H1 (cell line): ENCODE measurements at regions not wholly inside any gene's neighbourhood (a gene's known extent, or its start where the extent isn't known, plus 50 kb on each side); places are given as distances from the start of the nearest gene placed in this dataset.

ENCODE experiments used
- CTCF ChIA-PET: fragments of 300-600 bp; sonication (Branson Sonifier 250); formaldehyde crosslinking; loops from one replicate; lab custom pipeline; 2021; ENCODE audit not compliant: partially characterized antibody; lab: Charles Lee
- POLR2A ChIA-PET: fragments of 300-600 bp; sonication (Branson Sonifier 250); formaldehyde crosslinking; loops from one replicate; lab custom pipeline; 2021; ENCODE audit warnings: inconsistent platforms; ENCODE audit not compliant: partially characterized antibody; lab: Charles Lee
- DNase-seq, 2 experiments: peaks; one replicate each; pipeline versions ENCODE4 v3.0.0 to v3.0.0-alpha.2; 2010 to 2022; ENCODE audit warnings: low spot score in 2 of 2, low read depth in 1 of 2, mixed read lengths in 1 of 2
- FAIRE-seq: peaks from 2 replicates; lab custom pipeline; 2011; peaks lifted over from hg19 to GRCh38; lab: Jason Lieb, UNC
- H2AFZ ChIP-seq: 2 replicates; pipeline ENCODE4 v1.8.1; 2012; ENCODE audit warnings: low read length, inconsistent platforms
- H2AK5ac ChIP-seq: 2 replicates; pipeline ENCODE4 v1.6.1; 2013; ENCODE audit warnings: low read depth, low read length
- H2BK120ac ChIP-seq: replicated peaks from 2 replicates; pipeline ENCODE3; 2013; ENCODE audit warnings: low read depth, low read length, inconsistent platforms
- H2BK12ac ChIP-seq: 2 replicates; pipeline ENCODE4 v1.6.1; 2013; ENCODE audit warnings: low read depth, low read length
- H2BK15ac ChIP-seq: 2 replicates; pipeline ENCODE4 v1.6.1; 2013; ENCODE audit warnings: low read length
- H2BK20ac ChIP-seq: 2 replicates; pipeline ENCODE4 v1.6.1; 2013; ENCODE audit warnings: low read length
- H2BK5ac ChIP-seq: 2 replicates; pipeline ENCODE4 v1.6.1; 2013; ENCODE audit warnings: low read depth, low read length
- H3K14ac ChIP-seq: 2 replicates; pipeline ENCODE4 v1.6.1; 2013; ENCODE audit warnings: inconsistent platforms; ENCODE audit not compliant: insufficient read length
- H3K18ac ChIP-seq: 2 replicates; pipeline ENCODE4 v1.6.1; 2013; ENCODE audit warnings: low read length; ENCODE audit errors: extremely low read depth
- H3K23ac ChIP-seq: 2 replicates; pipeline ENCODE4 v1.6.1; 2013; ENCODE audit warnings: inconsistent platforms; ENCODE audit not compliant: insufficient read length
- H3K23me2 ChIP-seq: 2 replicates; pipeline ENCODE4 v1.6.1; 2013; ENCODE audit warnings: low read depth, low read length
- H3K27ac ChIP-seq: 2 replicates; pipeline ENCODE4 v1.6.1; 2011; ENCODE audit warnings: low read depth, low read length, inconsistent platforms
- H3K27me3 ChIP-seq, 4 experiments: replicated peaks in 1 of 4; 1 replicate in 1 of 4; 2 replicates in 3 of 4; pipeline versions ENCODE4 v1.6.1 to v1.8.1; 2011 to 2013; ENCODE audit warnings: low read length in 3 of 4, mild to moderate bottlenecking in 3 of 4, inconsistent platforms in 2 of 4, mixed read lengths in 2 of 4, moderate library complexity in 1 of 4; ENCODE audit not compliant: control insufficient read depth in 3 of 4, insufficient read depth in 3 of 4; ENCODE audit errors: extremely low read depth in 1 of 4
- H3K36me3 ChIP-seq, 4 experiments: 2 replicates each; pipeline versions ENCODE4 v1.6.1 to v1.8.1; 2011 to 2013; ENCODE audit warnings: mild to moderate bottlenecking in 4 of 4, low read length in 3 of 4, moderate library complexity in 2 of 4, control low read depth in 1 of 4, inconsistent platforms in 1 of 4; ENCODE audit not compliant: insufficient read depth in 4 of 4, control insufficient read depth in 2 of 4
- H3K4ac ChIP-seq: replicated peaks from 2 replicates; pipeline ENCODE3; 2013; ENCODE audit warnings: low read length, low read depth, mixed read lengths, inconsistent platforms; ENCODE audit not compliant: insufficient read length
- H3K4me1 ChIP-seq, 4 experiments: replicated peaks in 1 of 4; 1 replicate in 1 of 4; 2 replicates in 3 of 4; pipeline versions ENCODE4 v1.6.1 to v1.8.1; 2011 to 2013; ENCODE audit warnings: low read length in 3 of 4, inconsistent platforms in 2 of 4, mixed read lengths in 1 of 4; ENCODE audit not compliant: insufficient read depth in 4 of 4, control insufficient read depth in 3 of 4
- H3K4me2 ChIP-seq, 2 experiments: 2 replicates each; pipeline versions ENCODE4 v1.6.1 to v1.8.1; 2011 to 2013; ENCODE audit warnings: low read depth in 2 of 2, low read length in 2 of 2, control low read depth in 1 of 2, inconsistent platforms in 1 of 2, mild to moderate bottlenecking in 1 of 2; ENCODE audit not compliant: insufficient read depth in 1 of 2
- H3K4me3 ChIP-seq, 4 experiments: fragments of 200-600, 300-600 bp in 1 of 4; sonication (generic), shearing (Covaris generic), sonication (Bioruptor Twin) in 1 of 4; 2 replicates each; pipeline versions ENCODE4 v1.5.1 to v1.8.1; 2011 to 2016; ENCODE audit warnings: low read length in 4 of 4, low read depth in 3 of 4, control low read depth in 2 of 4, inconsistent platforms in 2 of 4, mild to moderate bottlenecking in 2 of 4, mixed read lengths in 1 of 4, moderate library complexity in 1 of 4; ENCODE audit not compliant: insufficient read depth in 2 of 4; ENCODE audit errors: extremely low read depth in 1 of 4
- H3K56ac ChIP-seq: replicated peaks from 2 replicates; pipeline ENCODE3; 2013; ENCODE audit warnings: low read depth, mild to moderate bottlenecking, mixed read lengths, low read length, inconsistent platforms; ENCODE audit not compliant: insufficient read length
- H3K79me1 ChIP-seq: 2 replicates; pipeline ENCODE4 v1.6.1; 2013; ENCODE audit warnings: low read depth, low read length, control low read depth
- H3K79me2 ChIP-seq, 2 experiments: 2 replicates each; pipeline versions ENCODE4 v1.6.1 to v1.8.1; 2012 to 2013; ENCODE audit warnings: low read length in 2 of 2, mild to moderate bottlenecking in 2 of 2, inconsistent platforms in 1 of 2; ENCODE audit not compliant: insufficient read depth in 2 of 2, control insufficient read depth in 1 of 2
- H3K9ac ChIP-seq, 4 experiments: replicated peaks in 1 of 4; 1 replicate in 1 of 4; 2 replicates in 3 of 4; pipeline versions ENCODE4 v1.6.1 to v1.8.1; 2011 to 2013; ENCODE audit warnings: low read depth in 3 of 4, low read length in 3 of 4, control low read depth in 2 of 4, mild to moderate bottlenecking in 2 of 4, moderate library complexity in 2 of 4, inconsistent platforms in 1 of 4; ENCODE audit errors: extremely low read depth in 1 of 4
- H3K9me3 ChIP-seq, 2 experiments: 2 replicates each; pipeline versions ENCODE4 v1.6.1 to v1.8.1; 2012 to 2013; ENCODE audit warnings: mild to moderate bottlenecking in 2 of 2, moderate library complexity in 2 of 2, control low read depth in 1 of 2, inconsistent platforms in 1 of 2, low read depth in 1 of 2, low read length in 1 of 2, mixed read lengths in 1 of 2; ENCODE audit not compliant: insufficient read depth in 2 of 2
- H4K20me1 ChIP-seq, 2 experiments: replicated peaks in 1 of 2; 2 replicates each; pipeline versions ENCODE3 to v1.8.1; 2011 to 2013; ENCODE audit warnings: inconsistent platforms in 2 of 2, low read length in 2 of 2, mild to moderate bottlenecking in 1 of 2; ENCODE audit not compliant: insufficient read depth in 2 of 2, control insufficient read depth in 1 of 2
- H4K5ac ChIP-seq: 2 replicates; pipeline ENCODE4 v1.6.1; 2013; ENCODE audit warnings: low read length, low read depth, mixed read lengths, inconsistent platforms; ENCODE audit not compliant: insufficient read length
- H4K8ac ChIP-seq: 2 replicates; pipeline ENCODE4 v1.8.0; 2013; ENCODE audit warnings: mild to moderate bottlenecking, moderate library complexity, low read length, inconsistent platforms; ENCODE audit not compliant: insufficient read depth; ENCODE audit errors: extremely low read depth
- H4K91ac ChIP-seq: replicated peaks from 2 replicates; pipeline ENCODE3; 2013; ENCODE audit warnings: low read length, mixed read lengths, inconsistent platforms; ENCODE audit not compliant: insufficient read length
- ASH2L ChIP-seq: fragments of 200-600, 300-600 bp; sonication (generic); IDR thresholded peaks from one replicate; pipeline ENCODE4 v1.7.1; 2017; ENCODE audit warnings: low read length
- ATF2 ChIP-seq: IDR thresholded peaks from 2 replicates; pipeline ENCODE4 v1.6.1; 2012; ENCODE audit warnings: low read length, inconsistent platforms
- CHD2 ChIP-seq: IDR thresholded peaks from 2 replicates; pipeline ENCODE4 v1.6.1; 2012; ENCODE audit warnings: low read length, improper control_type of control experiment
- CTCF ChIP-seq, 3 experiments: IDR thresholded peaks; 1 replicate in 2 of 3; 2 replicates in 1 of 3; pipeline versions ENCODE4 v1.5.1 to v1.6.1; 2011; ENCODE audit warnings: low read length in 3 of 3, mild to moderate bottlenecking in 3 of 3, inconsistent platforms in 2 of 3, low read depth in 1 of 3, moderate library complexity in 1 of 3; ENCODE audit not compliant: insufficient read depth in 1 of 3; ENCODE audit errors: control extremely low read depth in 1 of 3
- GABPA ChIP-seq: IDR thresholded peaks from 2 replicates; pipeline ENCODE4 v1.6.1; 2011; ENCODE audit warnings: mild to moderate bottlenecking, low read length, moderate library complexity, borderline replicate concordance; ENCODE audit not compliant: insufficient read depth
- HDAC6 ChIP-seq: IDR thresholded peaks from one replicate; pipeline ENCODE4 v1.7.1; 2012; ENCODE audit warnings: low read depth, mild to moderate bottlenecking, inconsistent platforms, low read length, moderate library complexity
- JUND ChIP-seq: IDR thresholded peaks from 2 replicates; pipeline ENCODE4 v1.6.1; 2011; ENCODE audit warnings: mild to moderate bottlenecking, improper control_type of control experiment, low read length
- SP2 ChIP-seq: IDR thresholded peaks from 2 replicates; pipeline ENCODE4 v1.6.1; 2012; ENCODE audit warnings: mild to moderate bottlenecking, low read length, inconsistent platforms
- SP4 ChIP-seq: IDR thresholded peaks from 2 replicates; pipeline ENCODE4 v1.6.1; 2012; ENCODE audit warnings: low read length, inconsistent platforms
- USF2 ChIP-seq: IDR thresholded peaks from 2 replicates; pipeline ENCODE4 v1.6.1; 2011; ENCODE audit warnings: low read length, improper control_type of control experiment
- WGBS, 2 experiments: shearing (Covaris generic) in 1 of 2; methylation state at CpG; one replicate each; pipeline versions ENCODE4 v1.1.6 to v1.1.7; 2013 to 2015; ENCODE audit warnings: low lambda C conversion rate in 2 of 2, mixed read lengths in 2 of 2, inconsistent platforms in 1 of 2, low coverage in 1 of 2, missing lambda C conversion rate in 1 of 2; ENCODE audit not compliant: insufficient replicate concordance in 2 of 2, insufficient coverage in 1 of 2, insufficient read length in 1 of 2; ENCODE audit errors: extremely low coverage in 1 of 2, missing lambda C conversion rate in 1 of 2; 5-methylcytosine and 5-hydroxymethylcytosine counted together

GRCh38 chr7:15747712-15748111, 61.2 kb upstream of the MEOX2 start:
- no peaks in the 10 kb centered on the region for H3K27me3 ChIP-seq
- no peak overlapping the region for H3K14ac ChIP-seq
- H2AFZ ChIP-seq: no peak overlapping the region
- no peak overlapping the region for H2BK5ac ChIP-seq
- ChIA-PET POLR2A (no interaction called here), CTCF (interaction anchor here (1.3 kb wide), 1 partner anchor 9 kb away, joined by 3 read pairs; no protein-coding TSS in a partner anchor)
- H3K18ac ChIP-seq: no peak overlapping the region
- no peak overlapping the region for H2BK15ac ChIP-seq
- H3K36me3 ChIP-seq: no peaks in the 10 kb centered on the region
- DNase-seq (no peak), FAIRE-seq (no peak)
- no peaks in the 10 kb centered on the region for H3K9me3 ChIP-seq
- no peak overlapping the region for H2BK120ac ChIP-seq
- H3K27ac ChIP-seq: no peak overlapping the region
- H3K4me2 ChIP-seq: no peak overlapping the region
- no peak overlapping the region for H4K8ac ChIP-seq
- H3K56ac ChIP-seq: no peak overlapping the region
- H4K20me1 ChIP-seq: no peaks in the 10 kb centered on the region
- no peak overlapping the region for H2AK5ac ChIP-seq
- H2BK12ac ChIP-seq: no peak overlapping the region
- 68% methylated on average over 4 of the region's 4 CpGs; no CpG with 5 or more reads in 1 of the 2 experiments for WGBS, 2 experiments
- no peak overlapping the region for H4K91ac ChIP-seq
- no peaks in the 10 kb centered on the region for H3K4me1 ChIP-seq
- H2BK20ac ChIP-seq: no peak overlapping the region
- no peaks in the 10 kb centered on the region for H3K23me2 ChIP-seq
- H3K79me2 ChIP-seq: no peaks in the 10 kb centered on the region
- no peak overlapping the region for H3K23ac ChIP-seq
- no peaks in the 10 kb centered on the region for H3K79me1 ChIP-seq
- no peak overlapping the region for H3K9ac ChIP-seq
- no peak overlapping the region for H4K5ac ChIP-seq
- no peak overlapping the region for H3K4me3 ChIP-seq
- H3K4ac ChIP-seq: no peak overlapping the region
- no peak for TF ChIP-seq GABPA
- TF ChIP-seq SP4: no peak
- no peak for TF ChIP-seq ATF2
- TF ChIP-seq CHD2: no peak
- TF ChIP-seq HDAC6: no peak
- no peak for TF ChIP-seq SP2
- no peak for TF ChIP-seq JUND
- TF ChIP-seq ASH2L: no peak
- no peak for TF ChIP-seq USF2
- TF ChIP-seq CTCF (IDR thresholded peaks at IDR 0.05; ENCODE audit: control extremely low read depth in 1 of 3, insufficient read depth in 1 of 3, low read depth in 1 of 3, low read length in 3 of 3): no peak
